ENCODE measurements at regions not wholly inside any gene's neighbourhood (a gene's known extent, or its start where the extent isn't known, plus 50 kb on each side); places are given as distances from the start of the nearest gene placed in this dataset.

DNA sequence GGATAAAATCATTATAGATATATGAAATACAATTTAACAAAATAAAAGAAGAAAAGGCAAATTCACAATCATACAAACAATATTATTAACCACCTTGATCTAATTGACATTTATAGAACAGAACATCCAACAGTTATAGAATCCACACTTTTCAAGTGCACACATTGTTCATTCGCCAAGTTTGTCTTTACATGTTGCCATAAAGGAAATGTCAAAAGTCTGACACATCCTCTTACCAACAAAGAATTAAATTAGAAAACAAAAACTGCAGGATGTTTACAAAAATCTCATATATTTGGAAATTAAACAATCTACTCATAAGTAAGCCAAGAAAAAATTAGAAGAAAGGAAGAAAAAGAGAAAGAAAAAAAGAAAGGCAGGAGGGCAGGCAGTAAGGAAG, 909.2 kb upstream of the EPHA6 start:
- Histone ChIP-seq H3K4me3 (ENCODE audit: low read depth, low read length, poor library complexity, severe bottlenecking) (no peak overlapping the region), H3K27me3 (replicated peaks; ENCODE audit: insufficient read depth, low read depth, low read length, poor library complexity) (no peaks in the 10 kb centered on the region), H3K4me1 (ENCODE audit: insufficient read depth, low read length, poor library complexity, severe bottlenecking) (no peaks in the 10 kb centered on the region), H3K27ac (ENCODE audit: low read depth, low read length, poor library complexity, severe bottlenecking) (no peak overlapping the region), H3K9me3 (ENCODE audit: low read depth, low read length, poor library complexity, severe bottlenecking) (peaks cover 22% of the 10 kb centered on the region), H3K36me3 (ENCODE audit: insufficient read depth, low read length, poor library complexity, severe bottlenecking) (no peaks in the 10 kb centered on the region)
- CTCF ChIA-PET: no interaction called here
- TF ChIP-seq EZH2 (IDR thresholded peaks at IDR 0.05; ENCODE audit: borderline replicate concordance, low read depth, low read length, poor library complexity, severe bottlenecking): no peak
- TF ChIP-seq, protein P1, sequence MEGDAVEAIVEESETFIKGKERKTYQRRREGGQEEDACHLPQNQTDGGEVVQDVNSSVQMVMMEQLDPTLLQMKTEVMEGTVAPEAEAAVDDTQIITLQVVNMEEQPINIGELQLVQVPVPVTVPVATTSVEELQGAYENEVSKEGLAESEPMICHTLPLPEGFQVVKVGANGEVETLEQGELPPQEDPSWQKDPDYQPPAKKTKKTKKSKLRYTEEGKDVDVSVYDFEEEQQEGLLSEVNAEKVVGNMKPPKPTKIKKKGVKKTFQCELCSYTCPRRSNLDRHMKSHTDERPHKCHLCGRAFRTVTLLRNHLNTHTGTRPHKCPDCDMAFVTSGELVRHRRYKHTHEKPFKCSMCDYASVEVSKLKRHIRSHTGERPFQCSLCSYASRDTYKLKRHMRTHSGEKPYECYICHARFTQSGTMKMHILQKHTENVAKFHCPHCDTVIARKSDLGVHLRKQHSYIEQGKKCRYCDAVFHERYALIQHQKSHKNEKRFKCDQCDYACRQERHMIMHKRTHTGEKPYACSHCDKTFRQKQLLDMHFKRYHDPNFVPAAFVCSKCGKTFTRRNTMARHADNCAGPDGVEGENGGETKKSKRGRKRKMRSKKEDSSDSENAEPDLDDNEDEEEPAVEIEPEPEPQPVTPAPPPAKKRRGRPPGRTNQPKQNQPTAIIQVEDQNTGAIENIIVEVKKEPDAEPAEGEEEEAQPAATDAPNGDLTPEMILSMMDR (conservative IDR thresholded peaks at IDR 0.05; ENCODE audit: low read depth, low read length): no peak
- intact Hi-C loops (cut with micrococcal nuclease; ENCODE audit: unreplicated experiment): no loop called here
- POLR2A ChIA-PET (ENCODE audit: low non-redundant PET): no interaction called here
- DNase-seq (ENCODE audit: low spot score): no peak
- no TSS peak for BruUV-seq (replicated peaks)

DNA sequence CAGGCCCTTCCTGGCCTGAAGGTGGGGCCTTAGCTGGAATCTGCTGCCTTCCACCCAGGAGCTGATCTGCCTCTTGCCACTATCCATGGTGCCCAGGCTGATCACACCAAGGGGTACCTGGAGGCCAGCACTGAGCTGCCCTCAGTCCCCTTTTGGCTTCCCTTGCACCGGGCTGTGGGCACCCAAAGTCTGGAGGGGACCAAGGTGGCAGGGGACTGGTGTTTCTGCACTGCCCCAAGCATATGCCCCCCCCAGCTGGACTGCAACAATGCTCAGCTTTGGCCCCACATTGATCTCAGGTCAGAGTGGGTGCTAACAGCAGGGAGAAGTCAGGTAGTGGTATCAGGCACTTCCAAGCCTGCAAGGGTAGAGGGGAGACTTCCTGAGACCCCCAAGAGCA, 902.6 kb upstream of the EPHA6 start:
- TF ChIP-seq, protein P1 (conservative IDR thresholded peaks at IDR 0.05; ENCODE audit: low read depth, low read length): no peak
- TF ChIP-seq EZH2 (IDR thresholded peaks at IDR 0.05; ENCODE audit: borderline replicate concordance, low read depth, low read length, poor library complexity, severe bottlenecking): no peak
- H3K27me3 ChIP-seq (replicated peaks; ENCODE audit: insufficient read depth, low read depth, low read length, poor library complexity): no peaks in the 10 kb centered on the region
- no TSS peak for BruUV-seq (replicated peaks)
- POLR2A ChIA-PET (ENCODE audit: low non-redundant PET): no interaction called here
- no peaks in the 10 kb centered on the region for H3K4me1 ChIP-seq (ENCODE audit: insufficient read depth, low read length, poor library complexity, severe bottlenecking)
- no peak overlapping the region for H3K4me3 ChIP-seq (ENCODE audit: low read depth, low read length, poor library complexity, severe bottlenecking)
- H3K27ac ChIP-seq (ENCODE audit: low read depth, low read length, poor library complexity, severe bottlenecking): no peak overlapping the region
- H3K9me3 ChIP-seq (ENCODE audit: low read depth, low read length, poor library complexity, severe bottlenecking): peaks cover 36% of the 10 kb centered on the region
- intact Hi-C loops (cut with micrococcal nuclease; ENCODE audit: unreplicated experiment): no loop called here
- CTCF ChIA-PET: no interaction called here
- no peaks in the 10 kb centered on the region for H3K36me3 ChIP-seq (ENCODE audit: insufficient read depth, low read length, poor library complexity, severe bottlenecking)
- no peak for DNase-seq (ENCODE audit: low spot score)

DNA sequence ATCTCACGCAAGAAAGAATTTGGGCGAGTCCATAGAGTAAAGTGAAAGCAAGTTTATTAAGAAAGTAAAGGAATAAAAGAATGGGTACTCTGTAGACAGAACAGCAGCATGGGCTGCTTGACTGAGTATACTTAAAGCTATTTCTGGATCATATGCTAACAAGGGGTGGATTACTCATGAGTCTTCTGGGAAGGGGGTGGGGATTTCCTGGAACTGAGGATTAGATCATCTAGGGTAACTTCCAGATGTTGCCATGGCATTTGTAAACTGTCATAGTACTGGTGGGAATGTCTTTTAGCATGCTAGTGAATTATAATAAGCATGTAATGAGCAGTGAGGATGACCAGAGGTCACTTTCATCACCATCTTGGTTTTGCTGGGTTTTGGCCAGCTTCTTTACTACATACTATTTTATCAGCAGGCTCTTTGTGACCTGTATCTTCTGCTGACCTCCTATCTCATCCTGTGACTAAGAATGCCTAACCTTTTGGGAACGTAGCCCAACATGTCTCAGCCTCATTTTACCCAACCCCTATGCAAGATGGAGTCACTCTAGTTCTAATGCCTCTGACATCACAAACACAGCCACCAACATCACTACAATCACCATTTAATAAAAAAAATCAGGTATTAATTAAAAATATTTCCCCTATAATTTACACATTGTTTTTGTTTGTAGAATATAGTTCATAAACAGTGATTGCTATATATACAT, 890.7 kb upstream of the EPHA6 start:
- no TSS peak for BruUV-seq (replicated peaks)
- no peak overlapping the region for H3K4me3 ChIP-seq (ENCODE audit: low read depth, low read length, poor library complexity, severe bottlenecking)
- no peak overlapping the region for H3K27ac ChIP-seq (ENCODE audit: low read depth, low read length, poor library complexity, severe bottlenecking)
- intact Hi-C loops (cut with micrococcal nuclease; ENCODE audit: unreplicated experiment): no loop called here
- H3K4me1 ChIP-seq (ENCODE audit: insufficient read depth, low read length, poor library complexity, severe bottlenecking): no peaks in the 10 kb centered on the region
- DNase-seq (ENCODE audit: low spot score): peak; percentile 1
- peaks cover 19% of the 10 kb centered on the region for H3K9me3 ChIP-seq (ENCODE audit: low read depth, low read length, poor library complexity, severe bottlenecking)
- no peaks in the 10 kb centered on the region for H3K36me3 ChIP-seq (ENCODE audit: insufficient read depth, low read length, poor library complexity, severe bottlenecking)
- TF ChIP-seq, protein P1 (conservative IDR thresholded peaks at IDR 0.05; ENCODE audit: low read depth, low read length): no peak
- TF ChIP-seq EZH2 (IDR thresholded peaks at IDR 0.05; ENCODE audit: borderline replicate concordance, low read depth, low read length, poor library complexity, severe bottlenecking): no peak
- H3K27me3 ChIP-seq (replicated peaks; ENCODE audit: insufficient read depth, low read depth, low read length, poor library complexity): no peaks in the 10 kb centered on the region
- ChIA-PET CTCF (no interaction called here), POLR2A (ENCODE audit: low non-redundant PET) (no interaction called here)

All from A673 (cell line).